ENCODE measurements at regions not wholly inside any gene's neighbourhood (a gene's known extent, or its start where the extent isn't known, plus 50 kb on each side); places are given as distances from the start of the nearest gene placed in this dataset.

GRCh38 chr2:38230756-38231155, 146.3 kb downstream of the ATL2 start:
- in situ Hi-C loops (cut with HindIII; ENCODE audit: low sequenced_read_pairs) = no loop called here
- TF ChIP-seq, protein P1, sequence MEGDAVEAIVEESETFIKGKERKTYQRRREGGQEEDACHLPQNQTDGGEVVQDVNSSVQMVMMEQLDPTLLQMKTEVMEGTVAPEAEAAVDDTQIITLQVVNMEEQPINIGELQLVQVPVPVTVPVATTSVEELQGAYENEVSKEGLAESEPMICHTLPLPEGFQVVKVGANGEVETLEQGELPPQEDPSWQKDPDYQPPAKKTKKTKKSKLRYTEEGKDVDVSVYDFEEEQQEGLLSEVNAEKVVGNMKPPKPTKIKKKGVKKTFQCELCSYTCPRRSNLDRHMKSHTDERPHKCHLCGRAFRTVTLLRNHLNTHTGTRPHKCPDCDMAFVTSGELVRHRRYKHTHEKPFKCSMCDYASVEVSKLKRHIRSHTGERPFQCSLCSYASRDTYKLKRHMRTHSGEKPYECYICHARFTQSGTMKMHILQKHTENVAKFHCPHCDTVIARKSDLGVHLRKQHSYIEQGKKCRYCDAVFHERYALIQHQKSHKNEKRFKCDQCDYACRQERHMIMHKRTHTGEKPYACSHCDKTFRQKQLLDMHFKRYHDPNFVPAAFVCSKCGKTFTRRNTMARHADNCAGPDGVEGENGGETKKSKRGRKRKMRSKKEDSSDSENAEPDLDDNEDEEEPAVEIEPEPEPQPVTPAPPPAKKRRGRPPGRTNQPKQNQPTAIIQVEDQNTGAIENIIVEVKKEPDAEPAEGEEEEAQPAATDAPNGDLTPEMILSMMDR (IDR thresholded peaks at IDR 0.05; ENCODE audit: low read depth, low read length) = no peak
- H3K4me3 ChIP-seq (ENCODE audit: low read depth, low read length) = no peak overlapping the region
- DNase-seq (ENCODE audit: low read depth, low spot score) = no peak

DNA sequence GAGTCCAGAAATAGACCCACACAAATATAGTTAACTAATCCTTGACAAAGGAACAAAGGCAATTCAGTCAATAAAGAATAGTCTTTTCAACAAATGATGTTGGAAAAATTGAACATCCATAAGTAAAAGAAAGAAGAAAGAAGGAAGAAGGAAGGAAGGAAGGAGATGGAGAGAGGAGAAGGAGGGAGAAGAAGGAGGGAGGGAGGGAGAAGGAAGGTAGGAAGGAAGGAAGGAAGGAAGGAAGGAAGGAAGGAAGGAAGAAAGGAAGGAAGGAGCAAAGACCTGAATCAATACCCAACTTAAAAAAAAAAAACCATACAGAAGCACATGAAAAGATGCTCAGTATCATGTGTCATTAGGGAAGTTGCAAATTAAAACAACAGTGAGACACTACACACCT, 148.3 kb downstream of the ATL2 start:
- in situ Hi-C loops (cut with HindIII; ENCODE audit: low sequenced_read_pairs) = no loop called here
- no peak for DNase-seq (ENCODE audit: low read depth, low spot score)
- TF ChIP-seq, protein P1 (IDR thresholded peaks at IDR 0.05; ENCODE audit: low read depth, low read length) = no peak
- no peak overlapping the region for H3K4me3 ChIP-seq (ENCODE audit: low read depth, low read length)

- no peak overlapping the region for H3K4me3 ChIP-seq (ENCODE audit: low read depth, low read length)
- no peak for DNase-seq (ENCODE audit: low read depth, low spot score)
- in situ Hi-C loops (cut with HindIII; ENCODE audit: low sequenced_read_pairs) = no loop called here
- TF ChIP-seq, protein P1 (IDR thresholded peaks at IDR 0.05; ENCODE audit: low read depth, low read length) = no peak
Measured at GRCh38 chr2:38224821-38225437, 149.0 kb upstream of the CYP1B1 start.

DNA sequence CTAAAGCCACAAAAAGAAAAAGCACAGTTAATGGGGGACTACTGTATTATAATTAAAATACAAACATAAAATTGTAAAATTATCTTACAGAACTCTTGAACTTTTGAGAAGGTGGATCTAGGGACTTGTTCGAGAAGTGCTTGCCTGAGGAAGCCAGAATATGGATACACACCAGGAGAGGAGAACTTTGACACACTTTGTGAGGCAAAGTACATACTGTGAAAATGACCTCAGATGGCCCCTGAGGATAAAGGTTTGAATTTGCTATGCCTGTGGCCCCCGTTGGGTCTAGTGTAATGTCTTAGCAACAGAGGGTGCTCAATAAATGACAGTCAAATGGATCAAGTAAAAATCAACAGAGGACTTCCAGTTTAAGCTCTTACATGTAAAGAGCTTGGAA, 148.2 kb upstream of the CYP1B1 start:
- in situ Hi-C loops (cut with HindIII; ENCODE audit: low sequenced_read_pairs) = no loop called here
- no peak for DNase-seq (ENCODE audit: low read depth, low spot score)
- TF ChIP-seq, protein P1 (IDR thresholded peaks at IDR 0.05; ENCODE audit: low read depth, low read length) = no peak
- no peak overlapping the region for H3K4me3 ChIP-seq (ENCODE audit: low read depth, low read length)

DNA sequence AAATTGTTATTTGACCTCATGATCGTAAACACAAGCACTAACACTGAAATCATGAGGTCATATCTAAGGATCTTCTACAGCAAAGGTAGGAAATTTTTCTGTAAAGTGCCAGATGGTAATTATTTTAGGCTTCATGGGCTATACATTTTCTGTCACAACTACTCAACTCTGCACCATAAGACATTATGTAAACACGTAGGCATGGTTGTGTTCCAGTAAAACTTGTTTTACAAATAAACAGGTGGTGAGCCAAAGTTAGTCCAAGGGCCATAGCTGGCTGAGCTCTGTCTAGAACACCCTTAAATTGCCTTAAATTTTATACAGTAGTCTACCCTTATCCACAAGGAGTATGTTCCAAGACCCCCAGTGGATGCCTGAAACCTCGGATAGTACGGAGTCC, 147.3 kb upstream of the CYP1B1 start:
- in situ Hi-C loops (cut with HindIII; ENCODE audit: low sequenced_read_pairs) = no loop called here

DNA sequence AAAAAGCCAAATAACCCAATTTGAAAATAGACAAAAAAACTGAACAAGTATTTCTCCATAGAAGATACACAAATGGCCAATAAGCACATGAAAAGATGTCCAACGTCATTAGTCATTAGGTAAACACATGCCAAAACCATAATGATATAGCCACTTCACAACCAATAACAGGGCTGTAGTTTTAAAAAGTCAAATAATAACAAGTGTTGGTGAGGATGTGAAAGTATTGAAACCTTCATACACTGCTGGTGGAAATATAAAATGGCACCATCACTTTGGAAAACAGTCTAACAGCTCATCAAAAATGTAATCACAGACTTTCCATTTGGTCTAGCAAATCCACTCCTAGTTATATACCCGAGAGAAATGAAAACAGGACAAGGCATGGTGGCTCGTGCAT, 144.2 kb upstream of the CYP1B1 start:
- TF ChIP-seq, protein P1 (IDR thresholded peaks at IDR 0.05; ENCODE audit: low read depth, low read length) = no peak
- in situ Hi-C loops (cut with HindIII; ENCODE audit: low sequenced_read_pairs) = no loop called here
- no peak overlapping the region for H3K4me3 ChIP-seq (ENCODE audit: low read depth, low read length)
- DNase-seq (ENCODE audit: low read depth, low spot score) = no peak

More for the DNA sequence above, 147.3 kb upstream of the CYP1B1 start:
- TF ChIP-seq, protein P1 (IDR thresholded peaks at IDR 0.05; ENCODE audit: low read depth, low read length) = no peak
- no peak for DNase-seq (ENCODE audit: low read depth, low spot score)
- no peak overlapping the region for H3K4me3 ChIP-seq (ENCODE audit: low read depth, low read length)
